ENCODE measurements at regions not wholly inside any gene's neighbourhood (a gene's known extent, or its start where the extent isn't known, plus 50 kb on each side); places are given as distances from the start of the nearest gene placed in this dataset.
A peak's percentile ranks its signal among the peaks of the same experiment; 100 is the strongest.

DNA sequence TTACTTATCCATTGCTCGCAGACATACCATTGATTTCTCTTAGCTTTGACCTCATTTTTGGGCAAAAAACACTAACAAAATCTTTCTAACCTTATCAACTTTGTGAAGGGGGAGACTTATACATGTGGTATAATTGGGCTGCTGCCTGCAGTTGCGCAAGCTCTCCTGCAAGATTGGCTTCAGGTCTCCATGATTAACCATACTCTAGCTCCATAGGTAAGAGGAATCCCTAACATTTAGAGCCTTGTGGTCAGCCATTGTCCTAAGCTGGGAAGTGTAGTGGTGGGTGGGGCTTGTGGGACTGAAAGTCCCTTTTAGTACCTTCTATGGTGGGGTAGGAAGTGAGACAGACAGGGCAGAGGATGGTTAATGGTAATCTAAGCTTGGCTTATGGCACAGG is 179.6 kb upstream of the THRB start:
- Histone ChIP-seq H3K4ac (ENCODE audit: low read depth, low read length) (no peak overlapping the region), H4K5ac (ENCODE audit: low read depth, low read length) (no peak overlapping the region), H2BK20ac (ENCODE audit: low read depth, low read length) (no peak overlapping the region), H3K79me1 (ENCODE audit: low read depth in 1 of 2, low read length in 2 of 2) (no peaks in the 10 kb centered on the region), H2AK9ac (replicated peaks; ENCODE audit: low read depth, low read length, poor library complexity) (no peak overlapping the region), H3K4me1 (ENCODE audit: control insufficient read depth, insufficient read depth, low read length) (no peaks in the 10 kb centered on the region), H4K20me1 (ENCODE audit: insufficient read depth, low read length) (peaks cover 3% of the 10 kb centered on the region; the same call in 1 of the 2 replicates), H3K9me1 (ENCODE audit: insufficient read depth, low read length) (no peaks in the 10 kb centered on the region), H3K36me3 (ENCODE audit: control insufficient read depth, insufficient read depth, low read length) (no peaks in the 10 kb centered on the region), H4K8ac (ENCODE audit: low read depth in 2 of 2, low read length in 2 of 2) (no peak overlapping the region), H2AK5ac (ENCODE audit: low read depth, low read length) (no peak overlapping the region), H2BK120ac (ENCODE audit: low read depth, low read length) (no peak overlapping the region), H4K91ac (ENCODE audit: insufficient read depth, low read depth, low read length) (no peak overlapping the region), H3K9me3 (ENCODE audit: control insufficient read depth, insufficient read depth, low read length) (no peaks in the 10 kb centered on the region), H3K27me3 (ENCODE audit: control insufficient read depth, insufficient read depth, low read length) (peaks cover 2% of the 10 kb centered on the region; the same call in 1 of the 2 replicates), H3K23ac (ENCODE audit: low read depth, low read length) (no peak overlapping the region), H3K56ac (ENCODE audit: extremely low read depth, insufficient read depth, low read length) (no peak overlapping the region), H3K27ac (ENCODE audit: insufficient read depth, low read length) (no peak overlapping the region), H3K9ac (ENCODE audit: low read depth, low read length) (no peak overlapping the region), H3K14ac (replicated peaks; ENCODE audit: low read depth, low read length) (no peak overlapping the region), H3K4me3 (ENCODE audit: insufficient read depth, low read depth, low read length) (no peak overlapping the region), H2AFZ (replicated peaks; ENCODE audit: low read length, poor library complexity) (no peak overlapping the region), H3K4me2 (ENCODE audit: low read depth, low read length) (no peak overlapping the region), H3K18ac (ENCODE audit: low read depth, low read length) (no peak overlapping the region), H2BK15ac (ENCODE audit: low read depth, low read length) (no peak overlapping the region), H2BK5ac (ENCODE audit: low read depth, low read length, poor library complexity, severe bottlenecking) (no peak overlapping the region)
- intact Hi-C loops (cut with micrococcal nuclease) (no loop called here), dilution Hi-C loops (cut with HindIII; ENCODE audit: low sequenced_read_pairs, unreplicated experiment) (no loop called here), in situ Hi-C loops (cut with MboI; ENCODE audit: low sequenced_read_pairs) (no loop called here)
- ChIA-PET CTCF (interaction anchor here (0.7 kb wide), 1 partner anchor 10 kb away, joined by 5 read pairs; no protein-coding TSS in a partner anchor), POLR2A (ENCODE audit: unreplicated experiment) (interaction anchor here (0.6 kb wide), 1 partner anchor 542 kb away, joined by 4 read pairs; no protein-coding TSS in a partner anchor)
- ATAC-seq (ENCODE audit: low read depth) (no peak), DNase-seq (no peak)
- BruUV-seq (replicated peaks) = no TSS peak
- WGBS, 2 experiments (ENCODE audit: extremely low coverage in 2 of 2, insufficient read length in 1 of 2) = no CpG with 5 or more reads among the region's 2 CpGs
- TF ChIP-seq MAZ (IDR thresholded peaks at IDR 0.05; ENCODE audit: borderline replicate concordance, low read depth, low read length) = no peak
- no peak for TF ChIP-seq RAD21 (IDR thresholded peaks at IDR 0.05; ENCODE audit: low read length)
- peak; percentile 49; the same call in 1 of the 2 replicates for TF ChIP-seq CEBPB (IDR thresholded peaks at IDR 0.05; ENCODE audit: low read depth, low read length)
